H9 (cell line): ENCODE measurements at regions not wholly inside any gene's neighbourhood (a gene's known extent, or its start where the extent isn't known, plus 50 kb on each side); places are given as distances from the start of the nearest gene placed in this dataset.

ENCODE experiments used
- DNase-seq: peaks from one replicate; pipeline ENCODE4 v3.0.0-alpha.2; 2017
- H2AFZ ChIP-seq: one replicate; pipeline ENCODE4 v1.6.1; 2013; ENCODE audit warnings: mild to moderate bottlenecking, low read length, control low read depth, moderate library complexity
- H2AK5ac ChIP-seq: 2 replicates; pipeline ENCODE4 v1.6.1; 2013; ENCODE audit warnings: low read length, control low read depth, mixed read lengths; ENCODE audit not compliant: insufficient read length
- H2BK120ac ChIP-seq: one replicate; pipeline ENCODE4 v1.6.1; 2013; ENCODE audit warnings: low read depth, mild to moderate bottlenecking, low read length, control low read depth, inconsistent platforms; ENCODE audit not compliant: poor library complexity, severe bottlenecking
- H2BK12ac ChIP-seq: 2 replicates; pipeline ENCODE4 v1.6.1; 2013; ENCODE audit warnings: low read length, control low read depth, mixed read lengths, low read depth; ENCODE audit not compliant: insufficient read length
- H2BK15ac ChIP-seq: 2 replicates; pipeline ENCODE4 v1.6.1; 2013; ENCODE audit warnings: low read depth, low read length, control low read depth
- H2BK20ac ChIP-seq: one replicate; pipeline ENCODE4 v1.6.1; 2013; ENCODE audit warnings: low read depth, mild to moderate bottlenecking, low read length, control low read depth, inconsistent platforms; ENCODE audit not compliant: poor library complexity, severe bottlenecking
- H2BK5ac ChIP-seq: 2 replicates; pipeline ENCODE4 v1.6.1; 2013; ENCODE audit warnings: low read length, control low read depth, mixed read lengths; ENCODE audit not compliant: insufficient read length
- H3K14ac ChIP-seq: 2 replicates; pipeline ENCODE4 v1.6.1; 2013; ENCODE audit warnings: low read length, control low read depth; ENCODE audit not compliant: insufficient read depth
- H3K18ac ChIP-seq: 2 replicates; pipeline ENCODE4 v1.6.1; 2013; ENCODE audit warnings: low read depth, mild to moderate bottlenecking, mixed read lengths, low read length, control low read depth; ENCODE audit not compliant: insufficient read length
- H3K23ac ChIP-seq: 2 replicates; pipeline ENCODE4 v1.6.1; 2013; ENCODE audit warnings: low read length, control low read depth, mixed read lengths, low read depth; ENCODE audit not compliant: insufficient read length
- H3K23me2 ChIP-seq: 2 replicates; pipeline ENCODE4 v1.6.1; 2013; ENCODE audit warnings: low read depth, mild to moderate bottlenecking, mixed read lengths, low read length, control low read depth; ENCODE audit not compliant: insufficient read length, poor library complexity, severe bottlenecking
- H3K27ac ChIP-seq: 2 replicates; pipeline ENCODE4 v1.5.1; 2013; ENCODE audit warnings: low read length, control low read depth, mixed read lengths, low read depth; ENCODE audit not compliant: insufficient read length
- H3K27me3 ChIP-seq: 2 replicates; pipeline ENCODE4 v1.6.1; 2013; ENCODE audit warnings: low read length, control low read depth, inconsistent platforms; ENCODE audit not compliant: insufficient read depth
- H3K4ac ChIP-seq: 2 replicates; pipeline ENCODE4 v1.6.1; 2013; ENCODE audit warnings: low read depth, mild to moderate bottlenecking, control low read depth, inconsistent platforms, low read length, moderate library complexity
- H3K4me1 ChIP-seq: 2 replicates; pipeline ENCODE4 v1.6.1; 2013; ENCODE audit warnings: low read length, control low read depth, inconsistent platforms; ENCODE audit not compliant: insufficient read depth
- H3K4me2 ChIP-seq: 2 replicates; pipeline ENCODE4 v1.6.1; 2013; ENCODE audit warnings: low read length, control low read depth, mixed read lengths; ENCODE audit not compliant: insufficient read length, insufficient read depth
- H3K56ac ChIP-seq: 2 replicates; pipeline ENCODE4 v1.6.1; 2013; ENCODE audit warnings: low read depth, mild to moderate bottlenecking, mixed read lengths, low read length, control low read depth; ENCODE audit not compliant: insufficient read length
- H3K79me1 ChIP-seq: 2 replicates; pipeline ENCODE4 v1.6.1; 2013; ENCODE audit warnings: low read depth, mild to moderate bottlenecking, moderate library complexity, low read length, control low read depth, inconsistent platforms; ENCODE audit not compliant: insufficient read depth, poor library complexity, severe bottlenecking
- H3K79me2 ChIP-seq: 2 replicates; pipeline ENCODE4 v1.6.1; 2013; ENCODE audit warnings: low read length, control low read depth, inconsistent platforms; ENCODE audit not compliant: insufficient read depth
- H3K9ac ChIP-seq: 2 replicates; pipeline ENCODE4 v1.6.1; 2013; ENCODE audit warnings: low read length, control low read depth, mixed read lengths; ENCODE audit not compliant: insufficient read length; ENCODE audit errors: extremely low read depth
- H3K9me3 ChIP-seq: one replicate; pipeline ENCODE4 v1.6.1; 2013; ENCODE audit warnings: low read depth, low read length, inconsistent platforms; ENCODE audit not compliant: control insufficient read depth
- H3T11ph ChIP-seq: one replicate; pipeline ENCODE4 v1.6.1; 2013; ENCODE audit warnings: mild to moderate bottlenecking, low read length, control low read depth, inconsistent platforms
- H4K20me1 ChIP-seq: one replicate; pipeline ENCODE4 v1.6.1; 2013; ENCODE audit not compliant: control insufficient read depth, insufficient read length, insufficient read depth
- H4K5ac ChIP-seq: 2 replicates; pipeline ENCODE4 v1.6.1; 2013; ENCODE audit warnings: low read depth, mild to moderate bottlenecking, mixed read lengths, low read length, control low read depth; ENCODE audit not compliant: insufficient read length
- H4K8ac ChIP-seq: replicated peaks from 2 replicates; pipeline ENCODE4 v1.6.1; 2013; ENCODE audit warnings: low read length, control low read depth, mixed read lengths, low read depth; ENCODE audit not compliant: insufficient read length
- H4K91ac ChIP-seq: 2 replicates; pipeline ENCODE4 v1.6.1; 2013; ENCODE audit warnings: low read depth, mild to moderate bottlenecking, moderate library complexity, mixed read lengths, low read length, control low read depth; ENCODE audit not compliant: insufficient read length
- H3K27ac Mint-ChIP-seq, 3 experiments: 2 replicates in 2 of 3; 3 replicates in 1 of 3; pipeline ENCODE4 v1.8.0; 2020 to 2021; ENCODE audit warnings: mixed read lengths in 3 of 3, mild to moderate bottlenecking in 1 of 3, moderate library complexity in 1 of 3
- H3K27me3 Mint-ChIP-seq: 2 replicates; pipeline ENCODE4 v1.8.0; 2021; ENCODE audit warnings: low read depth, mild to moderate bottlenecking, moderate library complexity, mixed read lengths
- H3K36me3 Mint-ChIP-seq, 3 experiments: 2 replicates in 2 of 3; 3 replicates in 1 of 3; pipeline ENCODE4 v1.8.0; 2020 to 2021; ENCODE audit warnings: low read depth in 3 of 3, mixed read lengths in 3 of 3; ENCODE audit not compliant: insufficient read depth in 1 of 3
- H3K4me1 Mint-ChIP-seq, 2 experiments: 2 replicates each; pipeline ENCODE4 v1.8.0; 2020; ENCODE audit warnings: mixed read lengths in 2 of 2
- H3K4me3 Mint-ChIP-seq, 2 experiments: 2 replicates in 1 of 2; 3 replicates in 1 of 2; pipeline ENCODE4 v1.8.0; 2020 to 2021; ENCODE audit warnings: mild to moderate bottlenecking in 2 of 2, mixed read lengths in 2 of 2, moderate library complexity in 1 of 2
- H3K9me3 Mint-ChIP-seq, 2 experiments: 2 replicates in 1 of 2; 3 replicates in 1 of 2; pipeline ENCODE4 v1.8.0; 2020; ENCODE audit warnings: mild to moderate bottlenecking in 2 of 2, mixed read lengths in 2 of 2, moderate library complexity in 1 of 2
- WGBS: extraction: QIAGEN DNeasy Blood & Tissue Kit; methylation state at CpG from one replicate; pipeline ENCODE4 v1.1.7; 2013; ENCODE audit warnings: missing lambda C conversion rate, low lambda C conversion rate, mixed read lengths; ENCODE audit not compliant: insufficient read length; ENCODE audit errors: extremely low coverage; 5-methylcytosine and 5-hydroxymethylcytosine counted together
- TF ChIP-seq, protein P1 (sequence below): fragments of 200-600 bp; sonication (generic); conservative IDR thresholded peaks from 3 replicates; pipeline ENCODE4 v1.8.0; 2021; ENCODE audit warnings: antibody characterized with exemption, mild to moderate bottlenecking

DNA sequence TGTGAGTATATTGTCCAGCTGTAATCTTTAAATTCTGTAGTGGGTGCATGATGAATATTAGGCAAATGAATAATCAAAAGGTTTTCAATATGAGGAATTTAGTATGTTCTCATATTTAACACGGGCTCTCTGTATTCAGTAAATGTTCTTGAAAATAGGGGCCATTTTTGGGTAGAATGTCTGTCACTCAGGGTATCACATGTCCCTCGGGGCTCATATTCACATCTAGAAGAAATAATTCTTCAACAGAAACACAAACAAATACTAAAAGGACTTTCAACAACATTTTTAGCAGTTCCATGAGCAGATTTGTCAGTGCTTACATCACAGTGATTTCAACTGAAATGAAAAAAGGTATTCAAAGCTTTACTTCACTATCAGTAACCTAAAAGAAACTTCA is 1388.4 kb upstream of the MIR17HG start:
- H3K4me2 ChIP-seq = no peak overlapping the region
- WGBS = no CpG with 5 or more reads among the region's 2 CpGs
- H2BK5ac ChIP-seq = no peak overlapping the region
- no peak overlapping the region for H3K4me3 Mint-ChIP-seq
- H3K27ac Mint-ChIP-seq = no peak overlapping the region
- H3K9ac ChIP-seq = no peak overlapping the region
- TF ChIP-seq, protein P1, sequence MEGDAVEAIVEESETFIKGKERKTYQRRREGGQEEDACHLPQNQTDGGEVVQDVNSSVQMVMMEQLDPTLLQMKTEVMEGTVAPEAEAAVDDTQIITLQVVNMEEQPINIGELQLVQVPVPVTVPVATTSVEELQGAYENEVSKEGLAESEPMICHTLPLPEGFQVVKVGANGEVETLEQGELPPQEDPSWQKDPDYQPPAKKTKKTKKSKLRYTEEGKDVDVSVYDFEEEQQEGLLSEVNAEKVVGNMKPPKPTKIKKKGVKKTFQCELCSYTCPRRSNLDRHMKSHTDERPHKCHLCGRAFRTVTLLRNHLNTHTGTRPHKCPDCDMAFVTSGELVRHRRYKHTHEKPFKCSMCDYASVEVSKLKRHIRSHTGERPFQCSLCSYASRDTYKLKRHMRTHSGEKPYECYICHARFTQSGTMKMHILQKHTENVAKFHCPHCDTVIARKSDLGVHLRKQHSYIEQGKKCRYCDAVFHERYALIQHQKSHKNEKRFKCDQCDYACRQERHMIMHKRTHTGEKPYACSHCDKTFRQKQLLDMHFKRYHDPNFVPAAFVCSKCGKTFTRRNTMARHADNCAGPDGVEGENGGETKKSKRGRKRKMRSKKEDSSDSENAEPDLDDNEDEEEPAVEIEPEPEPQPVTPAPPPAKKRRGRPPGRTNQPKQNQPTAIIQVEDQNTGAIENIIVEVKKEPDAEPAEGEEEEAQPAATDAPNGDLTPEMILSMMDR = no peak
- no peak for DNase-seq
- H3K14ac ChIP-seq = no peak overlapping the region
- H3K9me3 Mint-ChIP-seq = peaks cover 4 to 6% of the 10 kb centered on the region in 2 experiments; a peak in 3 of 5 replicates
- H3K18ac ChIP-seq = no peak overlapping the region
- H3K27me3 ChIP-seq = no peaks in the 10 kb centered on the region
- no peaks in the 10 kb centered on the region for H3K79me1 ChIP-seq
- H4K91ac ChIP-seq = no peak overlapping the region
- no peak overlapping the region for H2AFZ ChIP-seq
- no peaks in the 10 kb centered on the region for H3K27me3 Mint-ChIP-seq
- H3K23ac ChIP-seq = no peak overlapping the region
- H2BK15ac ChIP-seq = no peak overlapping the region
- H3K79me2 ChIP-seq = no peaks in the 10 kb centered on the region
- no peak overlapping the region for H3K27ac ChIP-seq
- no peak overlapping the region for H4K5ac ChIP-seq
- H2AK5ac ChIP-seq = no peak overlapping the region
- H2BK20ac ChIP-seq = no peak overlapping the region
- H3T11ph ChIP-seq = no peak overlapping the region
- H2BK120ac ChIP-seq = no peak overlapping the region
- no peaks in the 10 kb centered on the region for H3K9me3 ChIP-seq
- no peaks in the 10 kb centered on the region for H3K4me1 ChIP-seq
- no peaks in the 10 kb centered on the region for H3K23me2 ChIP-seq
- no peak overlapping the region for H3K4ac ChIP-seq
- no peaks in the 10 kb centered on the region for H4K20me1 ChIP-seq
- H3K36me3 Mint-ChIP-seq = peaks cover 0 to 6% (median 0%) of the 10 kb centered on the region in 3 experiments; a peak in 3 of 7 replicates
- no peak overlapping the region for H4K8ac ChIP-seq
- no peak overlapping the region for H2BK12ac ChIP-seq
- no peak overlapping the region for H3K56ac ChIP-seq
- H3K4me1 Mint-ChIP-seq = no peaks in the 10 kb centered on the region
